GM13976 (cell line): ENCODE measurements at regions not wholly inside any gene's neighbourhood (a gene's known extent, or its start where the extent isn't known, plus 50 kb on each side); places are given as distances from the start of the nearest gene placed in this dataset.

Experiments used
- DNase-seq: peaks from one replicate; pipeline ENCODE4 v3.0.0; 2012; ENCODE audit warnings: low spot score
- CTCF ChIP-seq: IDR thresholded peaks from 2 replicates; pipeline ENCODE4 v1.5.1; 2012; ENCODE audit warnings: borderline replicate concordance, mild to moderate bottlenecking; ENCODE audit not compliant: insufficient read depth; ENCODE audit errors: extremely low read depth, missing control alignments, control extremely low read depth
- in situ Hi-C: fragments of 300-500 bp; cut with MboI; formaldehyde crosslinking; loops from one replicate; pipeline ENCODE4 v1.12.0; 2022; ENCODE audit warnings: low sequenced_read_pairs, mixed read lengths, inconsistent platforms; ENCODE audit not compliant: unreplicated experiment

GRCh38 chr2:128778843-128779242, 460.2 kb upstream of the HS6ST1 start:
- in situ Hi-C loops: no loop called here
- TF ChIP-seq CTCF: no peak
- DNase-seq: no peak

GRCh38 chr2:128779301-128780095, 460.8 kb upstream of the HS6ST1 start:
- no peak for DNase-seq
- in situ Hi-C loops: no loop called here
- TF ChIP-seq CTCF: no peak

GRCh38 chr2:128780434-128781080, 461.9 kb upstream of the HS6ST1 start:
- DNase-seq: no peak
- in situ Hi-C loops: no loop called here
- TF ChIP-seq CTCF: no peak

- no peak for DNase-seq
- in situ Hi-C loops: no loop called here
- TF ChIP-seq CTCF: no peak
These were observed 462.5 kb upstream of the HS6ST1 start for GRCh38 chr2:128781166-128781565.

GRCh38 chr2:128781585-128782385, 463.1 kb upstream of the HS6ST1 start:
- no peak for TF ChIP-seq CTCF
- in situ Hi-C loops: no loop called here

GRCh38 chr2:128782411-128783192, 463.9 kb upstream of the HS6ST1 start:
- TF ChIP-seq CTCF: no peak
- in situ Hi-C loops: no loop called here
- no peak for DNase-seq

More at GRCh38 chr2:128781585-128782385, 463.1 kb upstream of the HS6ST1 start:
- DNase-seq: no peak
